ENCODE measurements at regions not wholly inside any gene's neighbourhood (a gene's known extent, or its start where the extent isn't known, plus 50 kb on each side); places are given as distances from the start of the nearest gene placed in this dataset.
"Not testable (repeated sequence)": the region's sequence is repeated elsewhere in the genome, so short reads cannot be mapped to it uniquely, and the experiment has no call there.

DNA sequence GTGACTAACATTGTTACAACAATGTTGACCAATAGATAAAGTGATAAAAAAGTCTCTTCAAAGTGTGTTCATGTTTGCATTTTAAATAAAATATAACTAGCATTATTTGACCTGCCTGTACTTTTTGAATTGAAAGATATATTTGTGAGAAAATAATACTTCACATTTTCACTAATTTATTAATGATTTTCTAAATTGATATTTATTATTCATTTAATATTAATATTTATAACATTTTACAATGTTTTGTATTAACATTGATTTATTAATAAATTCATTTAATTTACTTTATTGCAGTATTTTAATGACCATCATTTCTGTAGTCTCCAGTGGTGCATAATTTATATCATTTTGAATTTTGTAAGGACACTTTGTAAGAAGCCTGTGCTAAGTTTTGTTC is 150.0 kb upstream of the BET1 start (continued):
- TF ChIP-seq ZNF510 (tag by site-specific recombination; IDR thresholded peaks at IDR 0.05; ENCODE audit: insufficient replicate concordance), result no peak
- TF ChIP-seq ZNF23 (tag by site-specific recombination; IDR thresholded peaks at IDR 0.05; ENCODE audit: borderline replicate concordance), result no peak
- TF ChIP-seq ZFP3 (tag by site-specific recombination; IDR thresholded peaks at IDR 0.05; ENCODE audit: low read depth), result no peak
- no peak for TF ChIP-seq ZSCAN4 (tag by site-specific recombination; IDR thresholded peaks at IDR 0.05)
- TF ChIP-seq ZNF423 (tag by site-specific recombination; IDR thresholded peaks at IDR 0.05), result no peak
- TF ChIP-seq HOXD13 (CRISPR knock-in tag; IDR thresholded peaks at IDR 0.05; ENCODE audit: borderline replicate concordance), result no peak

DNA sequence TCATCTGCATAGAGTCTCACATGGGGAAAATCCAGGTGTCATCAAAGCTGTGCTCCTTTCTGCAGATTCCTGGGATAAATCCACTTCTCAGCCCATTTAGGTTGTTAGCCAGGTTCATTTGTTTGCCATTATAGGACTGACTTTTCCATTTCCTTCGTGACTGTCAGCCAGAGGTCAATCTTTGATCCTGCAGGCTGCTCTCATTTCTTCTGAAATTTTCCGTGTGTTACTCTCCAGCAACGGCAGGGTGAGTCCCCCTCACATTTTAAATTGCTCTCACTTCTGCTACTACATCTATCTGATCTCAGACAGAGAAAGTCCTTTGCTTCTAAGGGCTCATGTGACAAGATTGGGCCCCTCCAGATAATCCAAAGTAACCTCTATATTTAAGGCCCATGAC is 150.7 kb upstream of the BET1 start:
- Histone ChIP-seq H3K27ac (ENCODE audit: extremely low read depth, low read depth, low read length) (no peak overlapping the region), H3K4me3 (ENCODE audit: low read depth, low read length) (no peak overlapping the region), H3K36me3 (ENCODE audit: control insufficient read depth in 2 of 2, insufficient read depth in 1 of 2, low read length in 2 of 2) (no peaks in the 10 kb centered on the region), H3K4me1 (ENCODE audit: control insufficient read depth, insufficient read depth, low read length) (no peaks in the 10 kb centered on the region), H3K9me3 (ENCODE audit: control insufficient read depth, insufficient read depth, low read depth, low read length) (no peaks in the 10 kb centered on the region)
- ChIA-PET POLR2A (no interaction called here), CTCF (no interaction called here)
- no peak for TF ChIP-seq ZNF23 (tag by site-specific recombination; IDR thresholded peaks at IDR 0.05; ENCODE audit: borderline replicate concordance)
- TF ChIP-seq ZNF585B (tag by site-specific recombination; IDR thresholded peaks at IDR 0.05), result no peak
- no peak for TF ChIP-seq ZNF544 (tag by site-specific recombination; IDR thresholded peaks at IDR 0.05)
- no peak for TF ChIP-seq ZNF555 (tag by site-specific recombination; conservative IDR thresholded peaks at IDR 0.05)
- no peak for TF ChIP-seq ZNF558 (tag by site-specific recombination; IDR thresholded peaks at IDR 0.05)
- TF ChIP-seq GLIS1 (tag by site-specific recombination; IDR thresholded peaks at IDR 0.05), result no peak

GRCh38 chr7:94157659-94158306 is 153.6 kb upstream of the BET1 start:
- POLR2A ChIA-PET; H3K9me3 ChIP-seq (ENCODE audit: control insufficient read depth, insufficient read depth, low read depth, low read length); H3K27ac ChIP-seq (ENCODE audit: extremely low read depth, low read depth, low read length); H3K4me3 ChIP-seq (ENCODE audit: low read depth, low read length); H3K36me3 ChIP-seq (ENCODE audit: control insufficient read depth in 2 of 2, insufficient read depth in 1 of 2, low read length in 2 of 2); CTCF ChIA-PET; H3K4me1 ChIP-seq (ENCODE audit: control insufficient read depth, insufficient read depth, low read length): not testable (repeated sequence)

GRCh38 chr7:94160719-94161435 is 156.7 kb upstream of the BET1 start:
- Histone ChIP-seq H3K4me1 (ENCODE audit: control insufficient read depth, insufficient read depth, low read length) (no peaks in the 10 kb centered on the region), H3K27ac (ENCODE audit: extremely low read depth, low read depth, low read length) (no peak overlapping the region), H3K36me3 (ENCODE audit: control insufficient read depth in 2 of 2, insufficient read depth in 1 of 2, low read length in 2 of 2) (no peaks in the 10 kb centered on the region), H3K4me3 (ENCODE audit: low read depth, low read length) (no peak overlapping the region), H3K9me3 (ENCODE audit: control insufficient read depth, insufficient read depth, low read depth, low read length) (no peaks in the 10 kb centered on the region)
- ChIA-PET CTCF (no interaction called here), POLR2A (no interaction called here)
- TF ChIP-seq ZFP37 (tag by site-specific recombination; IDR thresholded peaks at IDR 0.05) (no peak), ZNF558 (tag by site-specific recombination; IDR thresholded peaks at IDR 0.05) (no peak), ZNF514 (tag by site-specific recombination; IDR thresholded peaks at IDR 0.05) (no peak), ZSCAN18 (tag by site-specific recombination; IDR thresholded peaks at IDR 0.05) (no peak), SCRT2 (tag by site-specific recombination; IDR thresholded peaks at IDR 0.05) (no peak), IKZF3 (tag by site-specific recombination; IDR thresholded peaks at IDR 0.05) (no peak), ZNF394 (tag by site-specific recombination; IDR thresholded peaks at IDR 0.05; ENCODE audit: borderline replicate concordance) (no peak), ZNF624 (tag by site-specific recombination; IDR thresholded peaks at IDR 0.05) (no peak), ZFHX2 (tag by site-specific recombination; conservative IDR thresholded peaks at IDR 0.05) (no peak), SP2 (tag by site-specific recombination; IDR thresholded peaks at IDR 0.05) (no peak), ZNF223 (tag by site-specific recombination; IDR thresholded peaks at IDR 0.05) (no peak), KLF1 (tag by site-specific recombination; IDR thresholded peaks at IDR 0.05) (no peak), ZNF324 (tag by site-specific recombination; IDR thresholded peaks at IDR 0.05) (no peak), ZNF660 (tag by site-specific recombination; IDR thresholded peaks at IDR 0.05) (no peak)
- TF ChIP-seq, protein P1, sequence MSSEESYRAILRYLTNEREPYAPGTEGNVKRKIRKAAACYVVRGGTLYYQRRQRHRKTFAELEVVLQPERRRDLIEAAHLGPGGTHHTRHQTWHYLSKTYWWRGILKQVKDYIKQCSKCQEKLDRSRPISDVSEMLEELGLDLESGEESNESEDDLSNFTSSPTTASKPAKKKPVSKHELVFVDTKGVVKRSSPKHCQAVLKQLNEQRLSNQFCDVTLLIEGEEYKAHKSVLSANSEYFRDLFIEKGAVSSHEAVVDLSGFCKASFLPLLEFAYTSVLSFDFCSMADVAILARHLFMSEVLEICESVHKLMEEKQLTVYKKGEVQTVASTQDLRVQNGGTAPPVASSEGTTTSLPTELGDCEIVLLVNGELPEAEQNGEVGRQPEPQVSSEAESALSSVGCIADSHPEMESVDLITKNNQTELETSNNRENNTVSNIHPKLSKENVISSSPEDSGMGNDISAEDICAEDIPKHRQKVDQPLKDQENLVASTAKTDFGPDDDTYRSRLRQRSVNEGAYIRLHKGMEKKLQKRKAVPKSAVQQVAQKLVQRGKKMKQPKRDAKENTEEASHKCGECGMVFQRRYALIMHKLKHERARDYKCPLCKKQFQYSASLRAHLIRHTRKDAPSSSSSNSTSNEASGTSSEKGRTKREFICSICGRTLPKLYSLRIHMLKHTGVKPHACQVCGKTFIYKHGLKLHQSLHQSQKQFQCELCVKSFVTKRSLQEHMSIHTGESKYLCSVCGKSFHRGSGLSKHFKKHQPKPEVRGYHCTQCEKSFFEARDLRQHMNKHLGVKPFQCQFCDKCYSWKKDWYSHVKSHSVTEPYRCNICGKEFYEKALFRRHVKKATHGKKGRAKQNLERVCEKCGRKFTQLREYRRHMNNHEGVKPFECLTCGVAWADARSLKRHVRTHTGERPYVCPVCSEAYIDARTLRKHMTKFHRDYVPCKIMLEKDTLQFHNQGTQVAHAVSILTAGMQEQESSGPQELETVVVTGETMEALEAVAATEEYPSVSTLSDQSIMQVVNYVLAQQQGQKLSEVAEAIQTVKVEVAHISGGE (tag by site-specific recombination; conservative IDR thresholded peaks at IDR 0.05; ENCODE audit: low read depth), result no peak
